ENCODE measurements at regions not wholly inside any gene's neighbourhood (a gene's known extent, or its start where the extent isn't known, plus 50 kb on each side); places are given as distances from the start of the nearest gene placed in this dataset.

DNA sequence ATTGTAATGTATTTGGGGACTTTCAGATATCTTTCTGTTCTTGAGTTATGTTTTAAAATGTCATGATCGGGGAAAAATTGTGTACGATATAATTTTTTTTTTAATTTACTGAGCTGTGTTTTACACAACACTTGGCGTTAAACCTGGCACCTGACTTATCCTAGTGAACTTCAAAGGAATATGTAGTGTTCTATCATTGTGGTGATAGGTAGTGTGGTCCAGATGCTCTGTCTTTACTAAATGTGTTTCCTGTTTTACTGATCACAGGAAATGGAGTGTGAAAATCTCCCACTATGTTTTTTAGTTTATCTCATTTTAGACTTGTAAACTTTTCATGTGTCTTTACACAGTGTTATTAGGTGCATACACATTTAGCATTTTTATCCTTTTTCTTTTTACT, 98.0 kb downstream of the SLC5A7 start:
- TF ChIP-seq, protein P1, sequence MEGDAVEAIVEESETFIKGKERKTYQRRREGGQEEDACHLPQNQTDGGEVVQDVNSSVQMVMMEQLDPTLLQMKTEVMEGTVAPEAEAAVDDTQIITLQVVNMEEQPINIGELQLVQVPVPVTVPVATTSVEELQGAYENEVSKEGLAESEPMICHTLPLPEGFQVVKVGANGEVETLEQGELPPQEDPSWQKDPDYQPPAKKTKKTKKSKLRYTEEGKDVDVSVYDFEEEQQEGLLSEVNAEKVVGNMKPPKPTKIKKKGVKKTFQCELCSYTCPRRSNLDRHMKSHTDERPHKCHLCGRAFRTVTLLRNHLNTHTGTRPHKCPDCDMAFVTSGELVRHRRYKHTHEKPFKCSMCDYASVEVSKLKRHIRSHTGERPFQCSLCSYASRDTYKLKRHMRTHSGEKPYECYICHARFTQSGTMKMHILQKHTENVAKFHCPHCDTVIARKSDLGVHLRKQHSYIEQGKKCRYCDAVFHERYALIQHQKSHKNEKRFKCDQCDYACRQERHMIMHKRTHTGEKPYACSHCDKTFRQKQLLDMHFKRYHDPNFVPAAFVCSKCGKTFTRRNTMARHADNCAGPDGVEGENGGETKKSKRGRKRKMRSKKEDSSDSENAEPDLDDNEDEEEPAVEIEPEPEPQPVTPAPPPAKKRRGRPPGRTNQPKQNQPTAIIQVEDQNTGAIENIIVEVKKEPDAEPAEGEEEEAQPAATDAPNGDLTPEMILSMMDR (IDR thresholded peaks at IDR 0.05; ENCODE audit: low read depth, low read length), result no peak
- no peak for TF ChIP-seq EZH2phosphoT487 (IDR thresholded peaks at IDR 0.05; ENCODE audit: low read depth)
